Uterus (tissue), 3 donors: ENCODE measurements at regions not wholly inside any gene's neighbourhood (a gene's known extent, or its start where the extent isn't known, plus 50 kb on each side); places are given as distances from the start of the nearest gene placed in this dataset.

Experiments used
- DNase-seq, 2 donors: peaks; one replicate each; pipeline ENCODE4 v3.0.0-alpha.2; 2019 to 2020
- H3K27ac ChIP-seq, 2 donors: fragments of 200-600 bp; sonication (generic); 1 replicate in 1 of 2; 2 replicates in 1 of 2; pipeline ENCODE4 v1.5.1; 2016 to 2018
- H3K27me3 ChIP-seq, 2 donors: fragments of 200-600 bp; sonication (generic); one replicate each; pipeline ENCODE4 v1.5.1; 2018 to 2019; ENCODE audit warnings: control low read depth in 1 of 2
- H3K36me3 ChIP-seq, 2 donors: fragments of 200-600 bp; sonication (generic); one replicate each; pipeline ENCODE4 v1.5.1; 2019; ENCODE audit warnings: control low read depth in 1 of 2
- H3K4me1 ChIP-seq, 2 donors: fragments of 200-600 bp; sonication (generic); one replicate each; pipeline ENCODE4 v1.5.1; 2018 to 2019; ENCODE audit warnings: control low read depth in 1 of 2
- H3K4me3 ChIP-seq, 2 donors: fragments of 200-600 bp; sonication (generic); 1 replicate in 1 of 2; 2 replicates in 1 of 2; pipeline ENCODE4 v1.5.1; 2018 to 2019; ENCODE audit warnings: mild to moderate bottlenecking in 1 of 2
- H3K9me3 ChIP-seq, 2 donors: fragments of 200-600 bp; sonication (generic); one replicate each; pipeline ENCODE4 v1.5.1; 2019; ENCODE audit warnings: control low read depth in 1 of 2
- POLR2A ChIP-seq, 2 donors: fragments of 450-650 bp; IDR thresholded peaks; one replicate each; pipeline ENCODE4 v1.6.1; 2016; ENCODE audit warnings: antibody characterized with exemption in 2 of 2, mild to moderate bottlenecking in 1 of 2, moderate library complexity in 1 of 2
- intact Hi-C: fragments of 100-400 bp; cut with DNase I; formaldehyde crosslinking; loops from one replicate; pipeline ENCODE4 v1.15.1; 2023; ENCODE audit warnings: low total_unique reads
- TF ChIP-seq, protein P1 (sequence below), 4 experiments: fragments of 200-600 bp in 2 of 4; fragments of 450-650 bp in 2 of 4; sonication (generic) in 2 of 4; IDR thresholded peaks; one replicate each; pipeline ENCODE4 v1.5.1; 2016 to 2019; ENCODE audit warnings: antibody characterized with exemption in 4 of 4, mild to moderate bottlenecking in 2 of 4, moderate library complexity in 1 of 4
- donor health status: DM: yes; HTN: yes; CAD: no.

DNA sequence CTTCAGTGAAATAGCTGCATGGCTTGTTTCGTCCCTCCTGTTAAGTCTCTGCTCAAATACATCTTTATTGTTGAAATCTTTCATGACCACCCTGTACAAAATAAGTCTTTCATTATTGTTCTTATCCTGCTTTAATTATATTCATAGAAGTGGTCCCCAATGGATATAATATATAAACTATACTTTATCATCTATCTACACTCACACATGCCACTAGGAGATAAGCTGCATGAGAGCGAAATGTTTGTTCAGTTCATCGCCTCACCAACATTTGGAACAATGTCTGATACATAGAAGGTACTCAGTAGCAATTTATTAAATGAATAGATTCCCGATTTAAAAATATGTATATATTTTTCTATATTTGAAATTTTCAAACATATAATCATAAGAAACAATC, 254.0 kb upstream of the ATXN7L3B start:
- intact Hi-C loops, result no loop called here

DNA sequence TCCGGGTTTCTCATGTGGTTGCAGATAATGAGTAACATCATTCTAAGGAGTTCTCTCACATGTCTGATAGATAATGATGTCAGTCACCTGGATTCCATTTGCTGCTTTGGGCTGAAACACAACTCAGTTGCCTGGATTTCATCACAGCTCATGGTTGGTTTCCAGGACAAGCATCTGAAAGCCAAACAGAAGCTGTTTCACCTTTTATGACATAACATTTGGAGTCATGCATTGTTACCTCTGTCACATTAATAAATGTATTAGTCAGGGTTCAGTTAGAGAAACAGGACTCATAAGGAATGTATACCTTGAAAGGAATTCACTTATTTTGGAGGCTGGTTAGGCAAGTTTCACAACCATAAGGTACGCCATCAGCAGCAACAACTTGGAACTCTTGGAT, 251.9 kb upstream of the ATXN7L3B start:
- intact Hi-C loops, result no loop called here

More for the DNA sequence above, 254.0 kb upstream of the ATXN7L3B start:
- Histone ChIP-seq H3K27me3 (no peaks in the 10 kb centered on the region), H3K9me3 (no peaks in the 10 kb centered on the region), H3K36me3 (no peaks in the 10 kb centered on the region), H3K4me1 (no peaks in the 10 kb centered on the region), H3K27ac (no peak overlapping the region), H3K4me3 (no peak overlapping the region)
- DNase-seq, result no peak
- no peak for TF ChIP-seq POLR2A (IDR thresholded peaks at IDR 0.05)
- TF ChIP-seq, protein P1, sequence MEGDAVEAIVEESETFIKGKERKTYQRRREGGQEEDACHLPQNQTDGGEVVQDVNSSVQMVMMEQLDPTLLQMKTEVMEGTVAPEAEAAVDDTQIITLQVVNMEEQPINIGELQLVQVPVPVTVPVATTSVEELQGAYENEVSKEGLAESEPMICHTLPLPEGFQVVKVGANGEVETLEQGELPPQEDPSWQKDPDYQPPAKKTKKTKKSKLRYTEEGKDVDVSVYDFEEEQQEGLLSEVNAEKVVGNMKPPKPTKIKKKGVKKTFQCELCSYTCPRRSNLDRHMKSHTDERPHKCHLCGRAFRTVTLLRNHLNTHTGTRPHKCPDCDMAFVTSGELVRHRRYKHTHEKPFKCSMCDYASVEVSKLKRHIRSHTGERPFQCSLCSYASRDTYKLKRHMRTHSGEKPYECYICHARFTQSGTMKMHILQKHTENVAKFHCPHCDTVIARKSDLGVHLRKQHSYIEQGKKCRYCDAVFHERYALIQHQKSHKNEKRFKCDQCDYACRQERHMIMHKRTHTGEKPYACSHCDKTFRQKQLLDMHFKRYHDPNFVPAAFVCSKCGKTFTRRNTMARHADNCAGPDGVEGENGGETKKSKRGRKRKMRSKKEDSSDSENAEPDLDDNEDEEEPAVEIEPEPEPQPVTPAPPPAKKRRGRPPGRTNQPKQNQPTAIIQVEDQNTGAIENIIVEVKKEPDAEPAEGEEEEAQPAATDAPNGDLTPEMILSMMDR (IDR thresholded peaks at IDR 0.05), result no peak

GRCh38 chr12:74286254-74286653, 251.4 kb upstream of the ATXN7L3B start:
- intact Hi-C loops, result no loop called here
- Histone ChIP-seq H3K4me1 (no peaks in the 10 kb centered on the region), H3K36me3 (no peaks in the 10 kb centered on the region), H3K9me3 (no peaks in the 10 kb centered on the region), H3K4me3 (no peak overlapping the region), H3K27me3 (no peaks in the 10 kb centered on the region), H3K27ac (no peak overlapping the region)
- no peak for TF ChIP-seq POLR2A (IDR thresholded peaks at IDR 0.05)
- TF ChIP-seq, protein P1 (IDR thresholded peaks at IDR 0.05), result no peak
- no peak for DNase-seq

More for the DNA sequence above, 251.9 kb upstream of the ATXN7L3B start:
- Histone ChIP-seq H3K27me3 (no peaks in the 10 kb centered on the region), H3K9me3 (no peaks in the 10 kb centered on the region), H3K36me3 (no peaks in the 10 kb centered on the region), H3K4me3 (no peak overlapping the region), H3K4me1 (no peaks in the 10 kb centered on the region), H3K27ac (no peak overlapping the region)
- TF ChIP-seq, protein P1 (IDR thresholded peaks at IDR 0.05), result no peak
- no peak for TF ChIP-seq POLR2A (IDR thresholded peaks at IDR 0.05)
- no peak for DNase-seq

- Histone ChIP-seq H3K4me3 (no peak overlapping the region), H3K27ac (no peak overlapping the region), H3K9me3 (no peaks in the 10 kb centered on the region), H3K36me3 (no peaks in the 10 kb centered on the region), H3K4me1 (no peaks in the 10 kb centered on the region), H3K27me3 (no peaks in the 10 kb centered on the region)
- no peak for TF ChIP-seq POLR2A (IDR thresholded peaks at IDR 0.05)
- TF ChIP-seq, protein P1 (IDR thresholded peaks at IDR 0.05), result no peak
- no peak for DNase-seq
- intact Hi-C loops, result no loop called here
Observed at GRCh38 chr12:74292351-74293194, 245.1 kb upstream of the ATXN7L3B start.

- Histone ChIP-seq H3K4me1 (no peaks in the 10 kb centered on the region), H3K4me3 (no peak overlapping the region), H3K9me3 (no peaks in the 10 kb centered on the region), H3K27me3 (no peaks in the 10 kb centered on the region), H3K27ac (no peak overlapping the region), H3K36me3 (no peaks in the 10 kb centered on the region)
- intact Hi-C loops, result no loop called here
- no peak for DNase-seq
- TF ChIP-seq POLR2A (IDR thresholded peaks at IDR 0.05), result no peak
- TF ChIP-seq, protein P1 (IDR thresholded peaks at IDR 0.05), result no peak
Observed at GRCh38 chr12:74293689-74294131, 243.9 kb upstream of the ATXN7L3B start.
